GM13977 (cell line): ENCODE measurements at regions not wholly inside any gene's neighbourhood (a gene's known extent, or its start where the extent isn't known, plus 50 kb on each side); places are given as distances from the start of the nearest gene placed in this dataset.

Experiments
- DNase-seq: peaks from one replicate; pipeline ENCODE4 v3.0.0; 2012; ENCODE audit warnings: low spot score
- in situ Hi-C: fragments of 300-500 bp; cut with MboI; formaldehyde crosslinking; loops from one replicate; pipeline ENCODE4 v1.12.0; 2022; ENCODE audit warnings: low sequenced_read_pairs, low pct_unique_long_range_greater_than_20kb, mixed read lengths, inconsistent platforms; ENCODE audit not compliant: unreplicated experiment
- TF ChIP-seq, protein P1 (sequence below): IDR thresholded peaks from 2 replicates; pipeline ENCODE4 v1.5.1; 2012; ENCODE audit warnings: mild to moderate bottlenecking, control low read depth; ENCODE audit not compliant: insufficient read depth; ENCODE audit errors: extremely low read depth, missing control alignments

DNA sequence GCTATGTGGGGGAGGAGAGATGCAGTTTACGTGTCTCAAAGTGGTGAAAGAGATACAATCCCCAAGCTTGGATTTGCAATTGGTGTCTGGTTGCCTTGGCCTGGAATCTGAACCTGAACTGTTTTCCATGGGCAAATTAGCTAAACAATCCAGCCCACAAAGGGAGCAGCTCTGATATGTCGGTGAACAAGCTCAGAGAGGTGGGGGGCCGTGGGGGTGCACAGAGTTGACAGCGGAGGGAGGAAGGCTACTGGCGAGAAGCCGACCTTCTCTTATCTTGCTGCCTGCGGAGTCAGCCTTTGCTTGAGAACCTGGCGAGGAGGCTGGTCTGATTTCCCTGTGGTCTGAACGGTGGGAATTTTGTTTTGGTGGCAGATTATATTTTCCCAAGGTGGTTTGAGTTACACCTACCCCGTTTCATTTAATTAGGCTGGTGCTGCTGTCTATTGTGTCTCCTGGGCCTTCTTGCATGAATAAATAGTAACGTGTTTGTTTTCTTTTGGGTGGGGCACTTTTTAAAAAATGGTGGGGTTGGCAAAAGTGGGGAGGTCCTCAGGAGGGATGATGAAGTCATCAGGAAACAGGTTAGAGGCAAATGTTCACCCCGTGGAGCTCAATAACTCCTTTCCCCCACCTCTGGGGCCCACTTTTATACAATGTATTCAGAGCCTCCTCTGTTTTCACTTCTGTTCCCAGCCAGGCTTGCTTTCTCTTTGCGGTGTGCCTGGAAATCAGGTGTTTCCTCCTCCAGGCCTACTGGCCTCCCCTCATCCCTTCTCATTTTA, 80.9 kb upstream of the IGFBP5 start:
- TF ChIP-seq, protein P1, sequence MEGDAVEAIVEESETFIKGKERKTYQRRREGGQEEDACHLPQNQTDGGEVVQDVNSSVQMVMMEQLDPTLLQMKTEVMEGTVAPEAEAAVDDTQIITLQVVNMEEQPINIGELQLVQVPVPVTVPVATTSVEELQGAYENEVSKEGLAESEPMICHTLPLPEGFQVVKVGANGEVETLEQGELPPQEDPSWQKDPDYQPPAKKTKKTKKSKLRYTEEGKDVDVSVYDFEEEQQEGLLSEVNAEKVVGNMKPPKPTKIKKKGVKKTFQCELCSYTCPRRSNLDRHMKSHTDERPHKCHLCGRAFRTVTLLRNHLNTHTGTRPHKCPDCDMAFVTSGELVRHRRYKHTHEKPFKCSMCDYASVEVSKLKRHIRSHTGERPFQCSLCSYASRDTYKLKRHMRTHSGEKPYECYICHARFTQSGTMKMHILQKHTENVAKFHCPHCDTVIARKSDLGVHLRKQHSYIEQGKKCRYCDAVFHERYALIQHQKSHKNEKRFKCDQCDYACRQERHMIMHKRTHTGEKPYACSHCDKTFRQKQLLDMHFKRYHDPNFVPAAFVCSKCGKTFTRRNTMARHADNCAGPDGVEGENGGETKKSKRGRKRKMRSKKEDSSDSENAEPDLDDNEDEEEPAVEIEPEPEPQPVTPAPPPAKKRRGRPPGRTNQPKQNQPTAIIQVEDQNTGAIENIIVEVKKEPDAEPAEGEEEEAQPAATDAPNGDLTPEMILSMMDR, result no peak
- in situ Hi-C loops, result no loop called here
- DNase-seq, result no peak

DNA sequence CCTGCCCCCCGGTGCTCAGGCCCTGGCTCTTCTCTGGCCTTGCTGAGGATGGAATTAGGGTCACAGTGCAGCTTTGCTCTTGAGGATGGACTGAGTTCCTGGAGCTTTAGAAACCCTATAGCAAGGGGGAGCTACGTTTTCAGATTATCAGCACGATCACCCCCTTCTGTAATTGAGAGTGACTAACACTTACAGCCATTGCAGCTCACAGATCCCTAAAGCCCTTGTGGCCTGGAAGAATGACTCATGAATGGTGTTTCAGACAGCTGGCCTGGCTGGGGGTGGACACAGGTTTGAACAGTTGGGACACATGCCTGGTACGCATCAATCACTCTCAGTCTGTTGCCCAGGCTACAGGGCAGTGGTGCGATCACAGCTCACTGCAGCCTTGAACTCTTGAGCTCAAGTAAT, 79.7 kb upstream of the IGFBP5 start:
- no peak for DNase-seq
- in situ Hi-C loops, result no loop called here
- TF ChIP-seq, protein P1, result no peak

DNA sequence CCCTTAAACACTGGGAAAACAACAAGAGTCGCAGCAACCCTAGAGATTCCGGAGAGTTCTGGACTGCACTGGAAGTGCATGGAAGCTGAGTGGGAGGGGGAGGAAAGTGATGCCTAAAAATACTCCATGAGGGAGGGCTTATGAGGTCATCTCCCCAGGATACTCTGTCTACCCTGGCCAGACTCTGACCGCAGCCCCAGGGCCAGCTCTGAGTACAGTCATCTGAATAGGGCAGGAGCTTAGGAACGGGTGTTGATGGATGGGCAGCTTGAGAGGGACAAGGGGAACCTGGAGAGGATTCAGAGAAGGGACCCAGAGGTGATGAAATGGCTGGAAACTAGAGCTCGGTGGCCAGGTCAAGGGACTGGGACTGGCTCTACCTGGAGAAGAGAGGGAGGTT, 79.3 kb upstream of the IGFBP5 start:
- DNase-seq, result no peak
- TF ChIP-seq, protein P1, result no peak
- in situ Hi-C loops, result no loop called here

DNA sequence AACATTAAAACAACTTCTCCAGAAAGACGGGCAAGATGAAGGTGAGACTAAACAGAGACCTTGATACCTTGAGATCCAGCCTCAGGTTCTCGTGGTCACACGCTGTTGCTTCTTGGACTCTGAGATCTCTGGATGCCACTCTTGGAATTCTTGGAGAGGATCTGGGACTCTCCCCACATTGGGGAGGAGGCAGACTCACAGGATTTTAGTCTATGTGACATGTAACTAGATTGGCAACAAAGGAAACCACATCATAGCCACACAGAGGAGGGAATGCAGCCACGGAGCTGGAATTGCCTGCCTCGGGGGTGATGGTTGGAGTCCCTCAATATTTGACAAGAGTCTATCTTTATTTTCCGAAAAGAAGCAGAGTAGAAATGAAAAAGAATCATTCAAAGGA, 78.8 kb upstream of the IGFBP5 start:
- DNase-seq, result no peak
- TF ChIP-seq, protein P1, result no peak
- in situ Hi-C loops, result no loop called here

GRCh38 chr2:216773072-216773471, 77.7 kb upstream of the IGFBP5 start:
- in situ Hi-C loops, result no loop called here
- DNase-seq, result no peak
- TF ChIP-seq, protein P1, result no peak

DNA sequence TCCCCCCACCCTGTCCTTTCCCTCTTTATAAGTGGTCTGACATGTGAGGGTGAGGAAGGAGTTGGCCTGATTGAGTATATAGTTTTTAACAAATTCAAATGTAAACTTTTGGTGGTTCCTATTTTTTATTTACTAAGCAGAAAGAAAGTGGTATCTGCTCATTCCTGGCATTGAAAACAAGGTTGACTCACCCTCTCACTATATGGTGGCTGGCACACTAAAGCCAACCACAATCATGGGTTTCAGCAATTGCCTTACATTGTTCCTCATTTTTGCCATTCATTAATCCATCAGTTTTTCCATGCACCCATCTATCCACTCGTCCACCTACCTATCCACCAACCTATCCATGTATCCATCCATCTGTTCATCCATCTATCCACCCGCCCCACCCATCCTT, 75.4 kb upstream of the IGFBP5 start:
- DNase-seq, result no peak
- in situ Hi-C loops, result no loop called here
- TF ChIP-seq, protein P1, result no peak
